CD4-positive, alpha-beta T cell (primary cell): ENCODE measurements at regions not wholly inside any gene's neighbourhood (a gene's known extent, or its start where the extent isn't known, plus 50 kb on each side); places are given as distances from the start of the nearest gene placed in this dataset.

Experiments
- ATAC-seq: fragments of 200-7000 bp; cut with Tn5 transposase; one replicate; pipeline ENCODE4 v1.10.0; 2022; ENCODE audit warnings: mild to moderate bottlenecking; ENCODE audit not compliant: poor library complexity
- CTCF ChIA-PET: fragments of 350-600 bp; sonication (Branson Sonifier 250); formaldehyde crosslinking; loops from one replicate; lab custom pipeline; 2021; ENCODE audit warnings: antibody characterized with exemption, inconsistent platforms; lab: Charles Lee
- POLR2A ChIA-PET: fragments of 350-600 bp; sonication (Branson Sonifier 250); formaldehyde crosslinking; loops from one replicate; lab custom pipeline; 2021; ENCODE audit warnings: antibody characterized with exemption, inconsistent platforms; lab: Charles Lee
- DNase-seq, 14 experiments: peaks; one replicate each; pipeline ENCODE4 v3.0.0-alpha.2; 2013 to 2020; ENCODE audit warnings: mixed read lengths in 2 of 14
- H3K27ac ChIP-seq, 2 donors: one replicate each; pipeline versions ENCODE4 v1.5.1 to v1.7.0; 2013; ENCODE audit warnings: low read length in 2 of 2, low read depth in 1 of 2, mild to moderate bottlenecking in 1 of 2
- H3K27me3 ChIP-seq, 2 experiments: 1 replicate in 1 of 2; 2 replicates in 1 of 2; pipeline versions ENCODE4 v1.6.1 to v1.7.0; 2013; ENCODE audit warnings: low read length in 2 of 2, control low read depth in 1 of 2, mild to moderate bottlenecking in 1 of 2, moderate library complexity in 1 of 2; ENCODE audit not compliant: insufficient read depth in 2 of 2, control insufficient read depth in 1 of 2
- H3K36me3 ChIP-seq: one replicate; pipeline ENCODE4 v1.6.1; 2013; ENCODE audit warnings: low read length, control low read depth; ENCODE audit not compliant: insufficient read depth
- H3K4me1 ChIP-seq: one replicate; pipeline ENCODE4 v1.6.1; 2013; ENCODE audit warnings: low read length, control low read depth; ENCODE audit not compliant: insufficient read depth
- H3K4me3 ChIP-seq: one replicate; pipeline ENCODE4 v1.5.1; 2013; ENCODE audit warnings: mild to moderate bottlenecking, low read length, moderate library complexity
- H3K9me3 ChIP-seq, 2 experiments: 1 replicate in 1 of 2; 2 replicates in 1 of 2; pipeline versions ENCODE4 v1.6.1 to v1.7.0; 2013; ENCODE audit warnings: low read length in 2 of 2, mild to moderate bottlenecking in 2 of 2, control low read depth in 1 of 2, moderate library complexity in 1 of 2; ENCODE audit not compliant: control insufficient read depth in 1 of 2, insufficient read depth in 1 of 2
- H3K27ac Mint-ChIP-seq: one replicate; pipeline ENCODE4 v1.8.0; 2020; ENCODE audit warnings: mixed read lengths
- H3K27me3 Mint-ChIP-seq: one replicate; pipeline ENCODE4 v1.8.0; 2021; ENCODE audit warnings: mixed read lengths
- H3K36me3 Mint-ChIP-seq: one replicate; pipeline ENCODE4 v1.8.0; 2021; ENCODE audit warnings: low read depth, mixed read lengths
- H3K4me1 Mint-ChIP-seq: one replicate; pipeline ENCODE4 v1.8.0; 2021; ENCODE audit warnings: low read depth, mixed read lengths
- H3K4me3 Mint-ChIP-seq: one replicate; pipeline ENCODE4 v1.8.0; 2020; ENCODE audit warnings: mild to moderate bottlenecking, mixed read lengths
- H3K9me3 Mint-ChIP-seq: one replicate; pipeline ENCODE4 v1.8.0; 2020; ENCODE audit warnings: mixed read lengths
- intact Hi-C, 2 experiments: fragments of 100-400 bp; cut with DNase I in 1 of 2; cut with micrococcal nuclease in 1 of 2; formaldehyde crosslinking; loops; one replicate each; pipeline versions ENCODE4 v1.15.1 to v1.9.0; 2023 to 2025; cut with DNase I, micrococcal nuclease
- TF ChIP-seq, protein P1 (sequence below): fragments of 200-600 bp; IDR thresholded peaks from one replicate; pipeline ENCODE4 v1.8.0; 2022; ENCODE audit warnings: antibody characterized with exemption, mild to moderate bottlenecking

DNA sequence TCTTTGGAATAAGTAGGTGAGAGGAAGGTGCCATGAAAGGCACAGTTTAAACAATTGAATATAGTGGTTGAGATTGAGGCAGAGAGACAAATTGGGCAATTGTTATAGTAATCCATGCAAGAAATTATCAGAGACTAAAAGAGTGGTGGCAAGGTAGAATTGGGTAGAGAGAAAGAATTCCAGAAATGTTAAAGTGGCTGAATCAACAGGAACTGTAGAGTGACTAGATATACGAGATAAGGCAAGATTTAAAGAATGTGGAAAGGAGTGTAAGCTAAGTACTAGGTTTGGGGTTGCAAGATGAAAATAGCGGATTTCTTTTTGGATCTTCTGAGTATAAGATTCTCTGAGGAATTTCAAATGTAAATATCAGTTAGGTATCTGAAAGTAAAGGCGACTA, 285.2 kb downstream of the DMRTA1 start:
- no peak for DNase-seq
- intact Hi-C loops: no loop called here
- no peaks in the 10 kb centered on the region for H3K4me1 Mint-ChIP-seq
- no peaks in the 10 kb centered on the region for H3K9me3 Mint-ChIP-seq
- Histone ChIP-seq H3K4me1 (no peaks in the 10 kb centered on the region), H3K36me3 (no peaks in the 10 kb centered on the region), H3K9me3 (no peaks in the 10 kb centered on the region), H3K27ac (no peak overlapping the region), H3K27me3 (no peaks in the 10 kb centered on the region), H3K4me3 (no peak overlapping the region)
- H3K36me3 Mint-ChIP-seq: no peaks in the 10 kb centered on the region
- CTCF ChIA-PET: no interaction called here
- no peak overlapping the region for H3K27ac Mint-ChIP-seq
- POLR2A ChIA-PET: no interaction called here
- no peaks in the 10 kb centered on the region for H3K27me3 Mint-ChIP-seq
- TF ChIP-seq, protein P1, sequence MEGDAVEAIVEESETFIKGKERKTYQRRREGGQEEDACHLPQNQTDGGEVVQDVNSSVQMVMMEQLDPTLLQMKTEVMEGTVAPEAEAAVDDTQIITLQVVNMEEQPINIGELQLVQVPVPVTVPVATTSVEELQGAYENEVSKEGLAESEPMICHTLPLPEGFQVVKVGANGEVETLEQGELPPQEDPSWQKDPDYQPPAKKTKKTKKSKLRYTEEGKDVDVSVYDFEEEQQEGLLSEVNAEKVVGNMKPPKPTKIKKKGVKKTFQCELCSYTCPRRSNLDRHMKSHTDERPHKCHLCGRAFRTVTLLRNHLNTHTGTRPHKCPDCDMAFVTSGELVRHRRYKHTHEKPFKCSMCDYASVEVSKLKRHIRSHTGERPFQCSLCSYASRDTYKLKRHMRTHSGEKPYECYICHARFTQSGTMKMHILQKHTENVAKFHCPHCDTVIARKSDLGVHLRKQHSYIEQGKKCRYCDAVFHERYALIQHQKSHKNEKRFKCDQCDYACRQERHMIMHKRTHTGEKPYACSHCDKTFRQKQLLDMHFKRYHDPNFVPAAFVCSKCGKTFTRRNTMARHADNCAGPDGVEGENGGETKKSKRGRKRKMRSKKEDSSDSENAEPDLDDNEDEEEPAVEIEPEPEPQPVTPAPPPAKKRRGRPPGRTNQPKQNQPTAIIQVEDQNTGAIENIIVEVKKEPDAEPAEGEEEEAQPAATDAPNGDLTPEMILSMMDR: no peak
- no peak for ATAC-seq
- H3K4me3 Mint-ChIP-seq: no peak overlapping the region

DNA sequence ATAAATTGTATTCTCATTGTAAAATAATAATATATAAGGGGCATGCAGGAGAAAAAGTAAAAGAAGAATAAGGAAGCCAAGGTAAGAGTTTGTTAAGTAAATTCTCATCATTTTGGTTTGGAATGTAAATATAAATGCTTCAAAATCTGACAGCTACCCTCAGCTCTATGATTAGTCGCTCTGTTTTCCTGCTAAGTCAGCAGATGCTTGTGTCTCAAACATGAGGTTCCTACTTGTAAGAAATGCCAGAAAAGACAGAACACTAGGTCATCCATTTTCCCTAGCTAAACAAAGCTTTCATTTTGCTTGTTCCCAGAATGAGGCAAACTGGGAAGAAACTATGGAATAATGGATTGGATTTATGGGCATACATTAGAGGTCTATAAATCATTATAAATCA, 293.1 kb downstream of the DMRTA1 start:
- ChIA-PET POLR2A (no interaction called here), CTCF (no interaction called here)
- no peaks in the 10 kb centered on the region for H3K4me1 ChIP-seq
- intact Hi-C loops: no loop called here
- no peak overlapping the region for H3K27ac Mint-ChIP-seq
- H3K9me3 ChIP-seq: no peaks in the 10 kb centered on the region
- DNase-seq (no peak), ATAC-seq (no peak)
- no peak overlapping the region for H3K27ac ChIP-seq
- no peaks in the 10 kb centered on the region for H3K36me3 ChIP-seq
- no peaks in the 10 kb centered on the region for H3K4me1 Mint-ChIP-seq
- H3K36me3 Mint-ChIP-seq: no peaks in the 10 kb centered on the region
- H3K9me3 Mint-ChIP-seq: peaks cover 2% of the 10 kb centered on the region
- H3K27me3 Mint-ChIP-seq: no peaks in the 10 kb centered on the region
- H3K4me3 ChIP-seq: no peak overlapping the region
- TF ChIP-seq, protein P1: no peak
- no peak overlapping the region for H3K4me3 Mint-ChIP-seq
- H3K27me3 ChIP-seq: no peaks in the 10 kb centered on the region

DNA sequence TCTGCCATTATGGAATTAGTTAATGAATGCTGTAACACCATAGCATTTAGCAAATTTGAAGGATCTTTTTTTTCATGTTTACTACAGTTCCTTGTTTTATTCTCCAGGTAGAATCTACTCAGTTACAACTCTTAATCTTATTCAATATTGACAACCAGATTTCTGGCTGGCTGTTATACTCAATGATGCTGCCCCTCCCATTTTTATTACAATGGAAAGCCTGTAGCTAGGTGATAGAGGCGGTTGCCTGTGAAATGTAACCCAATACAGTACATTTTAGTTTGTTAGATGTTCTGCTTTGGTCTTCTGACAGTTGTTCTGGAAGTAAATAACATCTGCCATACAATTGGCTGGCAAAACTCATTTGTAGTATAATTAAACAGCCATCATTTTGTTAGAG, 294.2 kb downstream of the DMRTA1 start:
- peaks cover 5% of the 10 kb centered on the region for H3K9me3 Mint-ChIP-seq
- H3K4me3 Mint-ChIP-seq: no peak overlapping the region
- H3K36me3 Mint-ChIP-seq: no peaks in the 10 kb centered on the region
- Histone ChIP-seq H3K4me3 (no peak overlapping the region), H3K36me3 (no peaks in the 10 kb centered on the region), H3K4me1 (no peaks in the 10 kb centered on the region), H3K27me3 (no peaks in the 10 kb centered on the region), H3K27ac (no peak overlapping the region), H3K9me3 (peaks cover 0 to 5% of the 10 kb centered on the region in 2 experiments)
- no peak overlapping the region for H3K27ac Mint-ChIP-seq
- intact Hi-C loops: no loop called here
- no peaks in the 10 kb centered on the region for H3K4me1 Mint-ChIP-seq
- DNase-seq: no peak
- ATAC-seq: no peak
- ChIA-PET CTCF (no interaction called here), POLR2A (no interaction called here)
- H3K27me3 Mint-ChIP-seq: no peaks in the 10 kb centered on the region
- TF ChIP-seq, protein P1: no peak
